AG04450 (cell line): ENCODE measurements at regions not wholly inside any gene's neighbourhood (a gene's known extent, or its start where the extent isn't known, plus 50 kb on each side); places are given as distances from the start of the nearest gene placed in this dataset.

ENCODE experiments used
- CTCF ChIA-PET: fragments of 300-600, 350-600 bp; formaldehyde crosslinking; extraction: SDS; loops from one replicate; lab custom pipeline; 2022; ENCODE audit warnings: antibody characterized with exemption, inconsistent platforms; lab: Charles Lee
- POLR2A ChIA-PET: fragments of 350-600 bp; formaldehyde crosslinking; extraction: SDS; loops from one replicate; lab custom pipeline; 2021; ENCODE audit warnings: antibody characterized with exemption, inconsistent platforms; lab: Yijun Ruan, JAX
- DNase-seq: peaks from one replicate; pipeline ENCODE4 v3.0.0-alpha.2; 2011; ENCODE audit warnings: low read depth, low spot score
- H3K27ac ChIP-seq: one replicate; pipeline ENCODE4 v1.5.1; 2012; ENCODE audit warnings: low read depth, low read length, control low read depth
- H3K27me3 ChIP-seq: one replicate; pipeline ENCODE4 v1.6.0; 2012; ENCODE audit warnings: low read length; ENCODE audit not compliant: control insufficient read depth, insufficient read depth
- H3K4me3 ChIP-seq: 2 replicates; pipeline ENCODE4 v1.5.1; 2011; ENCODE audit warnings: mild to moderate bottlenecking, low read depth, low read length, control low read depth
- H3K9me3 ChIP-seq: 2 replicates; pipeline ENCODE4 v1.5.1; 2012; ENCODE audit warnings: low read length; ENCODE audit not compliant: control insufficient read depth, insufficient read depth
- TF ChIP-seq, protein P1 (sequence below): IDR thresholded peaks from 2 replicates; pipeline ENCODE4 v1.5.1; 2011; ENCODE audit warnings: low read depth, low read length, control low read depth, inconsistent platforms

DNA sequence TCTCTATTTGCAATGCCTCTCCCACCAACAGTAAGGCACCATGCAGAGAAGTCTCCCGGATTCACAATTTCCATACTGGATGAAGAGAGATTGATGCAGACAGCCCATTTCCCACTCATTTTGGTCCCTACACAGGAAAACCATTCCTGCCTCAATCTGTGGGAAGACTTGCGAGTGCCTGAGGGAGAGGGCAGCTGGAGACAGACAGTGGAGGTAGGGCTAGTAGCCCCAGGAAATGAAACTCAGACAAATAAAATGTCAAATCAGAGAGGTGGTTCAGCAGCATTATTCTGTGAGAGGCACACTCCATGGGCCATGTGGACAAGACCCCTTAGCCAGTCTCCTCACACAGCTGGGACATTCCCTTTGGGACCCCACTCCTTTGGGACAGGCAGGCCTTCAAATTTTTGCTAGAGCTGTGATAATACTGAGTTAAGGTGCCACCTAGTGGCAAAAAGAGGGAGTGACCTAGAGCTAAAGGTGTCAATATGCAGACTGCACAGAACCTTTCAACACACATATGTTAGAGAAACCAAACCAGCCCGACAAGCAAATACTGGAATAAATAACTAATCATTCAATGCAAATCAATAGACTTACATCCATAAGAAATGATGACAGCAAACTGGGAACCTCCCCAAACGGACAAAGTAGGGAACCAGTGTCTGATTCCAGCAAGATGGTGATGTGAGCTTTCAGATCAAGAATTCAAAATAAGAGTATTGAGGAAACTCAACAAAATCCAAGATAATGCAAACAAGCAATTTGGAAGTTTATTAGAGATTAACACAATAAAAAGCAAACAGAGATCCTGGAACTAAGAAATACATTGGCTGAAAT lies 1865.3 kb upstream of the AGA start:
- H3K4me3 ChIP-seq = no peak overlapping the region
- CTCF ChIA-PET = interaction anchor here (0.6 to 1.8 kb wide), 9 partner anchors 12 to 1754 kb away, joined by 3 to 6 read pairs (median 4); no protein-coding TSS in a partner anchor
- DNase-seq = peak; percentile 13

DNA sequence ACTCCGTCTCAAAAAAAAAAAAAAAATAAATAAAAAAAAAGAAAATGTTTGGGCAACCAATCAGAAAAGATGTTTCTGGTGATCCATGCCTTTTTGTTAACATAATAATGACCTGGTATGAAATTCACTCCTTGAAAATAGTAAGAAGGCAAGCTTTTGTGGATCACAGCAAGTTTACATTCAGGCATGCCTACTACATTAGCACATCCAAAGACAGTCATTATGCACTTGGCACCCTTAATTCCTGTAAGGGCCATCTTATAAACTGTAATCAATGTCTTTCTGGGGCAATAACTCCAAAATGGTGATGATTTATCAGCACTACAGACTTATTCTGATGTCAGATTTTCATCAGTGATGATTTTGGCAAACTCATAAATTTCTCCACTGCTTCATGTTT lies 1871.6 kb upstream of the AGA start:
- Histone ChIP-seq H3K27me3 (no peaks in the 10 kb centered on the region), H3K9me3 (no peaks in the 10 kb centered on the region), H3K27ac (no peak overlapping the region), H3K4me3 (no peak overlapping the region)
- no peak for DNase-seq
- ChIA-PET CTCF (no interaction called here), POLR2A (no interaction called here)
- TF ChIP-seq, protein P1, sequence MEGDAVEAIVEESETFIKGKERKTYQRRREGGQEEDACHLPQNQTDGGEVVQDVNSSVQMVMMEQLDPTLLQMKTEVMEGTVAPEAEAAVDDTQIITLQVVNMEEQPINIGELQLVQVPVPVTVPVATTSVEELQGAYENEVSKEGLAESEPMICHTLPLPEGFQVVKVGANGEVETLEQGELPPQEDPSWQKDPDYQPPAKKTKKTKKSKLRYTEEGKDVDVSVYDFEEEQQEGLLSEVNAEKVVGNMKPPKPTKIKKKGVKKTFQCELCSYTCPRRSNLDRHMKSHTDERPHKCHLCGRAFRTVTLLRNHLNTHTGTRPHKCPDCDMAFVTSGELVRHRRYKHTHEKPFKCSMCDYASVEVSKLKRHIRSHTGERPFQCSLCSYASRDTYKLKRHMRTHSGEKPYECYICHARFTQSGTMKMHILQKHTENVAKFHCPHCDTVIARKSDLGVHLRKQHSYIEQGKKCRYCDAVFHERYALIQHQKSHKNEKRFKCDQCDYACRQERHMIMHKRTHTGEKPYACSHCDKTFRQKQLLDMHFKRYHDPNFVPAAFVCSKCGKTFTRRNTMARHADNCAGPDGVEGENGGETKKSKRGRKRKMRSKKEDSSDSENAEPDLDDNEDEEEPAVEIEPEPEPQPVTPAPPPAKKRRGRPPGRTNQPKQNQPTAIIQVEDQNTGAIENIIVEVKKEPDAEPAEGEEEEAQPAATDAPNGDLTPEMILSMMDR = no peak

More for the DNA sequence above, 1865.3 kb upstream of the AGA start:
- Histone ChIP-seq H3K27ac (no peak overlapping the region), H3K27me3 (no peaks in the 10 kb centered on the region), H3K9me3 (no peaks in the 10 kb centered on the region)
- POLR2A ChIA-PET = no interaction called here
- TF ChIP-seq, protein P1 = peak; percentile 85

GRCh38 chr4:179325181-179325580 lies 1882.9 kb upstream of the AGA start:
- DNase-seq = no peak
- H3K27me3 ChIP-seq = no peaks in the 10 kb centered on the region
- H3K4me3 ChIP-seq = no peak overlapping the region
- H3K27ac ChIP-seq = no peak overlapping the region
- TF ChIP-seq, protein P1 = no peak
- H3K9me3 ChIP-seq = no peaks in the 10 kb centered on the region
- POLR2A ChIA-PET = no interaction called here
- CTCF ChIA-PET = no interaction called here

DNA sequence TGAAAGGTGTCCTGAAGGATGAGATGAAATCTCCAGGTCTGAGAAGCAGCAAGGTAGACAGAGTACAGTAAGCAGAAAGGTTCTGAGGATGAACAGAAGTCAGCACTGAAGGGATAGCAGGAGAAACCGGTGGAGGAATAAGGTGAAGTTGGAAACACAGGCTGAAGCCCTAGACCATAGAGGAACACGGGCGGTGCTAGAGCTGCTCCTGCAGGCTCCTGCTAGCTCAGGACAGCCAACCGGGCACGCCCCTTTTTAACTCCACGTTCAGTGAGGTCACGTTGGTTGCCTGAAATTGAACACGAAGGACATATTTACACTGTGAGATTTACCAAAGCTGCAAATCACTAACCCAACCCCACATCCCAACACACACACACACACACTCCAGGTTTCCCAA lies 1886.4 kb upstream of the AGA start:
- Histone ChIP-seq H3K27ac (no peak overlapping the region), H3K27me3 (no peaks in the 10 kb centered on the region), H3K4me3 (no peak overlapping the region), H3K9me3 (no peaks in the 10 kb centered on the region)
- no peak for DNase-seq
- ChIA-PET CTCF (no interaction called here), POLR2A (no interaction called here)
- TF ChIP-seq, protein P1 = no peak

GRCh38 chr4:179331362-179331761 lies 1889.1 kb upstream of the AGA start:
- no peak for DNase-seq
- Histone ChIP-seq H3K27ac (no peak overlapping the region), H3K9me3 (no peaks in the 10 kb centered on the region), H3K27me3 (no peaks in the 10 kb centered on the region), H3K4me3 (no peak overlapping the region)
- TF ChIP-seq, protein P1 = no peak
- CTCF ChIA-PET = no interaction called here
- POLR2A ChIA-PET = no interaction called here
